Loucy (cell line): ENCODE measurements at regions not wholly inside any gene's neighbourhood (a gene's known extent, or its start where the extent isn't known, plus 50 kb on each side); places are given as distances from the start of the nearest gene placed in this dataset.

Source experiments
- CTCF ChIP-seq: fragments of 200-600 bp; sonication (generic); conservative IDR thresholded peaks from 2 replicates; pipeline ENCODE4 v1.5.1; 2014; ENCODE audit warnings: mild to moderate bottlenecking, antibody characterized with exemption, low read length
- EZH2phosphoT487 ChIP-seq: fragments of 200-600 bp; IDR thresholded peaks from 2 replicates; pipeline ENCODE4 v1.6.1; 2018; ENCODE audit warnings: antibody characterized with exemption, mild to moderate bottlenecking, moderate library complexity, borderline replicate concordance

- TF ChIP-seq CTCF: no peak
- TF ChIP-seq EZH2phosphoT487: no peak
Observed at GRCh38 chr12:14278294-14278953, 87.1 kb upstream of the ATF7IP start.
